RWPE1 (cell line): ENCODE measurements at regions not wholly inside any gene's neighbourhood (a gene's known extent, or its start where the extent isn't known, plus 50 kb on each side); places are given as distances from the start of the nearest gene placed in this dataset.

Experiments used
- CTCF ChIA-PET: fragments of 350-600 bp; sonication (Branson Sonifier 250); formaldehyde crosslinking; extraction: SDS; loops from one replicate; lab custom pipeline; 2021; lab: Yijun Ruan, JAX
- POLR2A ChIA-PET: fragments of 400-600 bp; formaldehyde crosslinking; extraction: SDS; loops from one replicate; lab custom pipeline; 2020; ENCODE audit warnings: antibody characterized with exemption; ENCODE audit not compliant: low non-redundant PET; lab: Yijun Ruan, JAX
- DNase-seq: peaks from one replicate; pipeline ENCODE4 v3.0.0; 2012; ENCODE audit warnings: low spot score
- H3K27ac ChIP-seq: fragments of 450-650 bp; 2 replicates; pipeline ENCODE4 v1.5.1; 2017
- TF ChIP-seq, protein P1 (sequence below): fragments of 450-650 bp; conservative IDR thresholded peaks from 2 replicates; pipeline ENCODE4 v1.5.1; 2017; ENCODE audit warnings: low read depth, mild to moderate bottlenecking

DNA sequence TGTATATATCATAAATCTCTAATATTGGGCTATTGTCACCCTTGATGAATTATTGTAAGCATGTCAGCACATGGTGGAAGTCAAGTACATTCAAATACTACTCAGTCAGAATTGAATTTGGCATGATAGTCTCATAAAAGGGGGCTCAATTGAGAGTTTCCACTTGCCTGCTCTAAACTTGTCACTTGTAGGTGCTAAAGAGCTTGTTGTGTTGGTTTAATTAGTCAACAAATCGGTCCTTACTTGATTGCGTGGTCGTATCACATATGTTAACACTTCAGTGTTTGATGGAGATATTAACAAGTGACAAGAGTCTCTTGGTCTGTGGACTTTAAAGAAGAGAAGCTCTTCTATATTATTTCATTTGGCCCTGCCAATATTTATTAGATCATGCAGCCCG, 81.1 kb downstream of the NKX2-1 start:
- POLR2A ChIA-PET = no interaction called here
- no peak for DNase-seq
- TF ChIP-seq, protein P1, sequence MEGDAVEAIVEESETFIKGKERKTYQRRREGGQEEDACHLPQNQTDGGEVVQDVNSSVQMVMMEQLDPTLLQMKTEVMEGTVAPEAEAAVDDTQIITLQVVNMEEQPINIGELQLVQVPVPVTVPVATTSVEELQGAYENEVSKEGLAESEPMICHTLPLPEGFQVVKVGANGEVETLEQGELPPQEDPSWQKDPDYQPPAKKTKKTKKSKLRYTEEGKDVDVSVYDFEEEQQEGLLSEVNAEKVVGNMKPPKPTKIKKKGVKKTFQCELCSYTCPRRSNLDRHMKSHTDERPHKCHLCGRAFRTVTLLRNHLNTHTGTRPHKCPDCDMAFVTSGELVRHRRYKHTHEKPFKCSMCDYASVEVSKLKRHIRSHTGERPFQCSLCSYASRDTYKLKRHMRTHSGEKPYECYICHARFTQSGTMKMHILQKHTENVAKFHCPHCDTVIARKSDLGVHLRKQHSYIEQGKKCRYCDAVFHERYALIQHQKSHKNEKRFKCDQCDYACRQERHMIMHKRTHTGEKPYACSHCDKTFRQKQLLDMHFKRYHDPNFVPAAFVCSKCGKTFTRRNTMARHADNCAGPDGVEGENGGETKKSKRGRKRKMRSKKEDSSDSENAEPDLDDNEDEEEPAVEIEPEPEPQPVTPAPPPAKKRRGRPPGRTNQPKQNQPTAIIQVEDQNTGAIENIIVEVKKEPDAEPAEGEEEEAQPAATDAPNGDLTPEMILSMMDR = no peak
- no peak overlapping the region for H3K27ac ChIP-seq
- CTCF ChIA-PET = no interaction called here

DNA sequence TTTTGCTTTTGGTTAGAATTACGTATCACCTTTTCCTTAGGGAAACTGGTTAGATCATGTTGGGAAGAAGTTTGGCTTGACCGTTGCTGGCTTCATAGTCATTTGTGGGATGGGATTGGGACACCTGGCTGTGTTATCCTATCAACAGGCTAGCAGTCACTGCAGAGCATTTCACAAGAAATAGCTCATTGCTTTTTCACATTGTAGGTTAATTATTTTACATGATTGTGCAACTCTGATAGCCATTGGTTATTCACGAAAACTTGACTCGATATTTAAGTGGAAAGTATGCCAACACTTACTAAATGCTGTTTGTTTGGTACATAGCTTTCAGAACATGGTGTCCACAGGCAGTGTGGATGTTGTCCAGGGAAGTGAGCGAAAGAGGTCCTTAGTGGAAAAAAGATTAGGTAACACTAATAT, 89.4 kb downstream of the NKX2-1 start:
- TF ChIP-seq, protein P1 = no peak
- no peak overlapping the region for H3K27ac ChIP-seq
- POLR2A ChIA-PET = no interaction called here
- CTCF ChIA-PET = no interaction called here
- DNase-seq = no peak

DNA sequence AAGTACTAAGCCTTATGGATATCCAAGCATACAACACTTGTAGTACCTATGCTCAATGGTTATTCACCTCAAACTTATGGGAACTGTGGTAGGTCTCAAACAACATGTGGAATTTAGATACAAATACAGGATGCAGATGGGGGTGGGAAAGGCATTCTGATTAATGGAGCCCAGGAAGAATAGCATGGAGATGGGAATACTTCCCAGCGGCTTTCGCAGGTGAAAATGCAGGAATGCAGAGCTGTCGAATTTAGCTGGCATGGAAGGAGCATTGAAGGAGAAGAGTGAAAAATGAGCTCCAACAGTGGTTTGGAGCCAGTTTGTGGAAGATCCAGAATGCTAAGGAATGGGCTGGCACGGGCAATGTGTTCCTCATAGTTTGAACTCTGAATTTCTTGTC, 89.9 kb downstream of the NKX2-1 start:
- DNase-seq = no peak
- POLR2A ChIA-PET = no interaction called here
- H3K27ac ChIP-seq = no peak overlapping the region
- CTCF ChIA-PET = interaction anchor here (1.4 kb wide), 1 partner anchor 22 kb away, joined by 3 read pairs; no protein-coding TSS in a partner anchor
- TF ChIP-seq, protein P1 = no peak

DNA sequence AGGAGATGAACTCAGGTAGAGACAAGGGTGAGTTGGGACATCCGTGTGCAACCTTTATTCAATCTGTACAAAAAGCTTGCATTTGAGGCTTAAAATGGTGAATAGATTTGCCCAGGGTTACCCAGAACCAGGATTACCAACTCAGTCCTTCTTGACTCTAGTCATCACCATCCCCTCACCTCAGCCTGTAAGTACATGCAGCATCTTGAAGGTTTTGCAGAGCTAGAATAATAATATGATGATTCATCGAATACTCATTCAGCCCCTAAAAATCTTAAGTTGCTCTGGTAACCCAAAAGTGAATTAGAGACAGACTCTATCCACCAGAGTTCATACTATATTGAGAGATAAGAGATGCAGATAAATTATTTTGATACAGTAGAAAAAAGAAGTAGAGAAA, 90.3 kb downstream of the NKX2-1 start:
- H3K27ac ChIP-seq = no peak overlapping the region
- POLR2A ChIA-PET = no interaction called here
- CTCF ChIA-PET = interaction anchor here (0.6 to 1.4 kb wide), 2 partner anchors 21 to 24 kb away, joined by 3 read pairs; no protein-coding TSS in a partner anchor
- TF ChIP-seq, protein P1 = no peak
- DNase-seq = peak; percentile 33

DNA sequence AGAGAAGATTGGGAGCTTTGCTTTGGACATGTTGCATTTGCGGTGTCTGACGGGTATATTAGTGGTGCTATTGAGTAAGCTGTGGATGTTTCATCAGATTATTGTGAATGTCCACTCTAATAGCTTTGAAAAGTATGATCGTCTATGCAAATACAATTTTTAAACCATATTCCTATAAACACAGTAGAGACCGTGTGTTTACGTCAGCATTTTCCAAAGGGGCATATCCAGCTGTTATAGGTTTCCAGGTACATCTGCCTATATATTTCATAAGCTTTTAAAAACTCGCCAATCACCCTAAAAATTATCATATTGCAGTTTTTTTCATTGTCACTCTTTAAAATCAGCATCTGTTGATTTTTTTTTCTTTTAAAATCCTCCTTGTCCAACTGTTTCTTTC, 91.7 kb downstream of the NKX2-1 start:
- ChIA-PET CTCF (no interaction called here), POLR2A (no interaction called here)
- H3K27ac ChIP-seq = no peak overlapping the region
- TF ChIP-seq, protein P1 = no peak
- DNase-seq = no peak

DNA sequence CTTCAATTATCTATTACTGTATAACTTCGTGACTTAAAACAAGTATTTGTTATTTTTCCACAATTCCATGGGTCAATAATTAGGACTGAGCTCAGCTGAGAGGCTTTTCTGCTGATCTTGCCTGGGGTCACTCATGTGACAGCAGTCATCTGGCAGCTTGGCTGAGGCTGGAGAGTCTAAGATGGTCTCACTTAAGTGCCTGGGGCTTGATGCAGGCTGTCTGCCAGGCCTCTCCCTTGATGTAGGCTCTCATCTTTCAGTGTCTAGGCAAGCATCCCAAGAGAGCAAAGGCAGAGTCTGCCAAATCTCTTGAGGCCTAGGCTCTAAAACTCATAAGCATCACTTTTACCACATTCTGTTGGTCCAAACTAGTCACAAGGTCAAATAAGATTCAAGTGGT, 93.2 kb downstream of the NKX2-1 start:
- TF ChIP-seq, protein P1 = no peak
- ChIA-PET CTCF (no interaction called here), POLR2A (no interaction called here)
- no peak overlapping the region for H3K27ac ChIP-seq
- no peak for DNase-seq
